CD4-positive, alpha-beta T cell treated with Interleukin-17A for 4 hours (primary cell): ENCODE measurements at regions not wholly inside any gene's neighbourhood (a gene's known extent, or its start where the extent isn't known, plus 50 kb on each side); places are given as distances from the start of the nearest gene placed in this dataset.
"Not testable (repeated sequence)": the region's sequence is repeated elsewhere in the genome, so short reads cannot be mapped to it uniquely, and the experiment has no call there.

ENCODE experiments used
- DNase-seq: peaks from one replicate; pipeline ENCODE4 v3.0.0-alpha.2; 2020; ENCODE audit warnings: mixed read lengths

GRCh38 chr6:101116337-101116736, 235.2 kb upstream of the ASCC3 start:
- DNase-seq: no peak

DNA sequence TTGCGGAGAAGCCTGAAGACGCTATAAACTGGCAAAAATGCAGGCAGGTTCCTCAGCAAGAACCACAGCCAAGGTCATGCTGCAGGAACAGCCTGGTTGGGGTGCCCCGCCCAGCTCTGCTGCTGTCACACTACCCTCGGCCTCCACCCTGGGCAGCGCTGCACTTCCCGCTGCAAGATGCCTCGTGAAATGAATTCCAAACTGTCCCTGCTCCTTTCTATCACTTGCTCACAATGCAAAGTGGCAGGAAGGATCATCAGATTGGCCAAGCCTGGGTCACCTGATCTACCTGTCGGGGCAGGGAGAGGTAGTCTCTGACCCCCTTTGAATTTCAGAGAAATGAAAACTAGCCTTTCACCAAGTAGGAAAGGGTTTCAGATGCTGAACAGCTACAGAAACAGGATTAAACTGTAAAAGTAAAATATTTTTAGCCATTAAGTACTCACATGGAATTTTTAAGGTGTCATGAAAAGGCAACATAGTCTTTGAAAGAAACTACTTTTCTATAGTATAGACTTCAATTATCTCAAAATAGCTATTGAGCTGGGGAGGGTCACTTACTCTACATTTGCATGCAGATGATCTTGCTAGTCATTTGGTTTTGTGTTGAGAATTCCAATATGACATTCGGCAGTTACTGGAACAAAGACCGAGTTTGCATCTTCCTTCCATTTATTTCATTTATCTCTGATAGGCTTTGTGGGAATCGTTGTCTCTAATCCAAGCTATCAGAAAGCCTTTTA, 236.4 kb upstream of the ASCC3 start:
- no peak for DNase-seq

DNA sequence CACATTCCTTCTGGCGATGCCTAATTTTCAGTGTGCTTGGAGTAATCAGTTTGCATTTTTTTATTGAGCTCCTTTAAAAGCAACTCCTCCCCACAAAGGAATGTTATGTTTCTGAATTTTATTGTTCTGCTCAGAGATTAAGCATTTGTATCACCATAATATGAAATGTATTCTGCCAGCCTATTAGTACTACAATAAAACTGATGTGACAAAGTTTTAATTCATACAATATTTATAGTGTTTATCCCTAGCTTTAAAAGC, 236.9 kb upstream of the ASCC3 start:
- DNase-seq: no peak

- no peak for DNase-seq
Measured at GRCh38 chr6:101120747-101121146, 239.6 kb upstream of the ASCC3 start.

- no peak for DNase-seq
Measured at GRCh38 chr6:101125380-101125971, 244.3 kb upstream of the ASCC3 start.

GRCh38 chr6:101126501-101126900, 245.4 kb upstream of the ASCC3 start:
- no peak for DNase-seq

DNA sequence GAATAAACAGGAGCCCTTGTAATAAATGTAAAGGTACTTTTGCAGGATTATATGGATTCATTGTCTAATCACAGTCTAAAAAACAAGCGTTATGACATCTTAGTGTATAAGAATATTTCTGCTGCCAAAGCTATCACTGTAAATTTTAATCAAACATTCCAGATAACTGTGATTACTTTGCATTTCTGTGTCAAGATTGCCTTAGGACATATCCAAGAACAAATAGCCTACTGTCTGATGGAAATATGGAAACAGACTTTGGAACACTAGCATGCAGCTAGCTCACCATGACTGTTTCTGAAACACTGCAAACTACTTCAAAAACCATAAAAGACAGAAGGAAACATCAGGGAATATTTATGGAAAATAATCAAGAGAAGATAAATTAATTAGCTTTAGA, 248.7 kb upstream of the ASCC3 start:
- DNase-seq: no peak

DNA sequence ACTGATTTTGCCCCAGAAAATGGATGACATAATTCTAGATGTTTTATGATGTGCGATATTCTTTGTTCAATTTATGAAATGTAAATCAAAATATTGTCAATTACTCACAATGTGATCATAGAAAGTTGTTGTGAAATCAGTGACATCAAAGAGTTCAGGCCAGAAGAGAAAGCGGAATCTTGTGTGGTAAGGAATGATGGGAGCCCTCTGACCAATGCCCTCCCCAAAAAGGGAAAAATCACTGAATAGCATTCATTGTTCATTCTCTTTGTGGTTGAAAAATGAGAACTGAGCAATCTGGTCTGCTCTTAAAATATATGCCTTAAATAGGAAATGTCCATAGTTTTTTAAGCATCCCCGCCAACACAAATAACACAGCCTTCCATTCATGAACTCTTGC, 247.1 kb upstream of the GRIK2 start:
- no peak for DNase-seq

- DNase-seq: no peak
Measured at GRCh38 chr6:101150226-101150625, 243.3 kb upstream of the GRIK2 start.

DNA sequence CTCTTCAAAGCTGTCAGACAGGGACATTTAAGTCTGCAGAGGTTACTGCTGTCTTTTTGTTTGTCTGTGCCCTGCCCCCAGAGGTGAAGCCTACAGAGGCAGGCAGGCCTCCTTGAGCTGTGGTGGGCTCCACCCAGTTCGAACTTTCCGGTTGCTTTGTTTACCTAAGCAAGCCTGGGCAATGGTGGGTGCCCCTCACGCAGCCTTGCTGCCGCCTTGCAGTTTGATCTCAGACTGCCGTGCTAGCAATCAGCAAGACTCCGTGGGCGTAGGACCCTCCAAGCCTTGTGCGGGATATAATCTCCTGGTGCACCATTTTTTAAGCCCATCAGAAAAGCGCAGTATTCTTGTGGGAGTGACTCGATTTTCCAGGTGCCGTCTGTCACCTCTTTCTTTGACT, 235.9 kb upstream of the GRIK2 start:
- not testable (repeated sequence) for DNase-seq

- DNase-seq: no peak
Measured at GRCh38 chr6:101163611-101164010, 229.9 kb upstream of the GRIK2 start.

GRCh38 chr6:101167638-101168037, 225.9 kb upstream of the GRIK2 start:
- no peak for DNase-seq

DNA sequence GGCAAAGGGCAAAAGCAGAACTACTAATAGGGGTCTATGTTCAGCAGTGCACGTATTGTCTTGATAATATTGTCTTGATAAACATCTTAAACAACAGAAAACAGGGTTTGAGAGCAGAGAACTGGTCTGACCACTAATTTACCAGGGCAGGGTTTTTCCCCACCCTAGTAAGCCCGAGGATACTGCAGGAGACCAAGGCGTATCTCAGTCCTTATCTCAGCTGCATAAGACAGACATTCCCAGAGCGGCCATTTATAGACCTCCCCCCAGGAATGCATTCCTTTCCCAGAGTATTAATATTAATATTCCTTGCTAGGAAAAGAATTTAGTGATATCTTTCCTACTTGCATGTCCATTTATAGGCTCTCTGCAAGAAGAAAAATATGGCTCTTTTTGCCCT, 222.5 kb upstream of the GRIK2 start:
- not testable (repeated sequence) for DNase-seq

DNA sequence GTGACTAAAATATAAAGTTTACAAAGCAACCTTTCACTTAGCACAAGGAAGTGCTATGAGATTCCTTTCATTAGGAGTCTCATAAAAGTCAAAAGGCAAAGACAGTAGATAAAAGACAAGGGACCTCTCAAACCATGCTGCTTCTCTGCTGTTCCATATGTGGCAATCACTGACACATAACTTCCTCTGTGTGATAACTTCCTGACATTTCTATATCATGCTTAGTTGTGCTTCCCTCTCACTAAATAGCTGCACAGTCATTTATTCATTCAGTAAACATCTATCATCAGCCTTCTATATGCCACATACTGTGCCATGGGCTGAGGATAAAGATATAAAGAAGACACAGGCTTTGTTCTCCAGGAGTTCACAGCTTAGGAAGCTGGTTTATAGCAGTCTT, 214.8 kb upstream of the GRIK2 start:
- no peak for DNase-seq

- DNase-seq: no peak
Measured at GRCh38 chr6:101181006-101181405, 212.5 kb upstream of the GRIK2 start.

GRCh38 chr6:101188285-101188798, 205.2 kb upstream of the GRIK2 start:
- DNase-seq: not testable (repeated sequence)

DNA sequence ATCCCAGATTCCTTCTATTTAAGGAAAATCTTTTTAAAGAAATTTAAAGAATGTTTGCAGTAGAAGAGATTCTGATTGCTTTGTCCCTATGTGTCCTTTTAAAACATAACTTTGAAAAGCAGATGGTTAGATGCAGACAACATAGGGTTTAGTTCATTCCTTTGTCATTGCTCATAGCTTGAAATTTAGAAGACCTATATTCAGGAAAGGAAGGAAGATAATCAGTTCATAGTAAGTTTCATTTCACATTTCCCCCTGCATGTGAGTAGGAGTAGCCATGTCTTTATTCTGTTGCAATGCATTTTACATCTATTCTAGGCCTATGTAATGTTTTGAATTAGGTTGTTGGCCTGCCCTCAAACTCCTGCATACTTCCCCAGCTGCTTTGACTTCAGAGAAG, 197.9 kb upstream of the GRIK2 start:
- DNase-seq: no peak

DNA sequence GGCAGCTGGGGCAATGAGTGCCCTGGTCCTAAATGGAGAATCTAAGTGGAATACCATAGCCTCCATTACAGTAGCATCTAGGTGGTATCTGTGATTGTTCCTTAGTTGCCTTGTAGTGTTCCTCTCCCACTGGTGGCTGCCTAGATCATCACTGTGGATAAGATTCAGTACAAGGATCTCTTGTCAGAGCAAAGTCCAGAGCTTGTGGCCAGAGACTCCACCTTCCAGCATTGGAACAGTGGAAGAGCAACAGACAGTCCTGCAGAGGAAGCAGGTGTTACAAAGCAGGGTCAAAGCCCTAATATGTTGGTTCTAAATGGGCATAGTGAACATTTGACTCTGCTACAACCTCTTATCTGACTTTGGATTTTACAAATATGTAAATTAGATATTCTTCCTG, 194.1 kb upstream of the GRIK2 start:
- no peak for DNase-seq

- DNase-seq: no peak
Measured at GRCh38 chr6:101202867-101203374, 190.6 kb upstream of the GRIK2 start.

- no peak for DNase-seq
Measured at GRCh38 chr6:101203664-101204063, 189.8 kb upstream of the GRIK2 start.

- DNase-seq: no peak
Measured at GRCh38 chr6:101208152-101208551, 185.4 kb upstream of the GRIK2 start.

DNA sequence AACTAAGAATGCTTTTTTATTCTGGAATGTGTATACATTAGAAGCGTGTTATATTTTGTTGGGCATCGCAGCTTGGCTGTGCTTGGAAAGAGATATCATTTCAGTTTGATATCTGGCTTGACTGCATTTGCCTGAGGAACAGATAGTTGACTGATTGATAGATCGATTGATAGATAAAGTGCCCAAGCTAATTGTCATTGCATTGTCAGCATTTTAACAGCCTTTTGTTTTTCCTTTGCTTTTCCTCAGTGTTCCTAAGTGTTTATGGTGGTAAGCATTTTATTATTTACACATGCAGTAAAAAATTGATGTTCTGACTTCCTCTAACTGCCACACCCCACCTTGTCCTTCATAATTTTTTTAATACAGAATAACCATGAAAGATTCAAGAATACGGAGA, 180.9 kb upstream of the GRIK2 start:
- DNase-seq: no peak

DNA sequence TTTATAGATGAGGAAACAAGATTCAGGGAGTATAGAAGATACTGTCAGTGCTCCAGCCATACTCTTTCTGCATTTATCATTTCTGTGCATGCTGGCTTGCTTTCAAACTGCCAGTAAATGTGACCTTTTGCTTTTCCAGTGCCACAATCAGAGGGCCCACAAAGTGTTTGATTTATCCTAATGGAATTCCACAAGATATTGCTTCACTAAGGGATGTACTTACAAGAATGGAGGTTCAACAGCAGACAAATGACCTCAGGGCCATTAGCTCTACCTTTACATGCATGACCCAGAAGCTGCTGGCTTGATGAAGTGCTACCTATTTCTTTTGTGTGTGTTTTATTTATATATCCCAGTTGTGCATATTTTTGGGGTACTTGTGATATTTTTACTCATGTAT, 171.5 kb upstream of the GRIK2 start:
- DNase-seq: no peak

GRCh38 chr6:101224751-101225150, 168.8 kb upstream of the GRIK2 start:
- DNase-seq: no peak

- no peak for DNase-seq
Measured at GRCh38 chr6:101226677-101227135, 166.8 kb upstream of the GRIK2 start.
